Thymus (tissue), 11 donors: ENCODE measurements at regions not wholly inside any gene's neighbourhood (a gene's known extent, or its start where the extent isn't known, plus 50 kb on each side); places are given as distances from the start of the nearest gene placed in this dataset.

Source experiments
- DNase-seq, 9 donors: peaks; one replicate each; pipeline ENCODE4 v3.0.0-alpha.2; 2013; ENCODE audit warnings: low spot score in 9 of 9, low read depth in 6 of 9, missing footprints in 1 of 9
- H3K27ac ChIP-seq, 2 donors: one replicate each; pipeline ENCODE4 v1.5.1; 2013; ENCODE audit warnings: control low read depth in 1 of 2, low read depth in 1 of 2, low read length in 1 of 2, mild to moderate bottlenecking in 1 of 2, moderate library complexity in 1 of 2
- H3K27me3 ChIP-seq, 2 donors: one replicate each; pipeline ENCODE4 v1.5.1; 2013; ENCODE audit warnings: low read length in 1 of 2; ENCODE audit not compliant: control insufficient read depth in 2 of 2, insufficient read depth in 1 of 2
- H3K36me3 ChIP-seq, 2 donors: one replicate each; pipeline ENCODE4 v1.5.1; 2013; ENCODE audit warnings: low read length in 1 of 2, mild to moderate bottlenecking in 1 of 2, moderate library complexity in 1 of 2; ENCODE audit not compliant: control insufficient read depth in 2 of 2, insufficient read depth in 2 of 2
- H3K4me1 ChIP-seq, 2 donors: one replicate each; pipeline ENCODE4 v1.5.1; 2013; ENCODE audit warnings: low read length in 2 of 2; ENCODE audit not compliant: control insufficient read depth in 2 of 2, insufficient read depth in 2 of 2
- H3K4me3 ChIP-seq, 2 donors: one replicate each; pipeline ENCODE4 v1.5.1; 2013; ENCODE audit warnings: low read length in 2 of 2, control low read depth in 1 of 2, mild to moderate bottlenecking in 1 of 2
- H3K9me3 ChIP-seq, 2 donors: one replicate each; pipeline ENCODE4 v1.5.1; 2013; ENCODE audit warnings: low read length in 1 of 2, mild to moderate bottlenecking in 1 of 2; ENCODE audit not compliant: control insufficient read depth in 2 of 2, insufficient read depth in 1 of 2
- WGBS: extraction: QIAGEN DNeasy Blood & Tissue Kit; methylation state at CpG from one replicate; pipeline ENCODE4 v1.1.7; 2013; 5-methylcytosine and 5-hydroxymethylcytosine counted together
- donor health status: healthy.

- Histone ChIP-seq H3K4me3 (no peak overlapping the region), H3K27ac (no peak overlapping the region), H3K4me1 (peaks cover 11 to 17% of the 10 kb centered on the region in 2 donors), H3K9me3 (no peaks in the 10 kb centered on the region), H3K27me3 (no peaks in the 10 kb centered on the region), H3K36me3 (no peaks in the 10 kb centered on the region)
- 95% methylated on average over 3 of the region's 3 CpGs for WGBS
- no peak for DNase-seq
Measured at GRCh38 chr5:109951348-109951747, 261.6 kb downstream of the MAN2A1 start.

DNA sequence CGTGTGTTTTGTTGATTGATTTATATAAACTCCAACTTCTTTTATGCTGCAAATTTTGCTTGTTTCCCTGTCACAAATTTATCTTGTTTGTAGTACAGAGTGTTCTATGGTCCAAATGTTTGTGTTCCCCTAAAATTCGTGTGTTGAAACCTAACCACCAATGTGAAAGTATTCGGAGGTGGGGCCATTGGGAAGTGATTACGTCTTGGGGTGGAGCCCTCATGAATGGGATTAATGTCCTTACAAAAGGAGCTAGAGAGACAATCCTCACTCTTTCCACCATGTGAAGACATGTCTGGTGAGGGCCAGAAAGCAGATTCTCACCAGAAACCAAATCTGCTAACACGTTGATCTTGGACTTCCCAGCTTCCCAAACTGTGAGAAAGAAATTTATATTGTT is 262.0 kb downstream of the MAN2A1 start:
- no peak for DNase-seq
- Histone ChIP-seq H3K36me3 (no peaks in the 10 kb centered on the region), H3K27ac (no peak overlapping the region), H3K4me1 (peaks cover 7 to 13% of the 10 kb centered on the region in 2 donors), H3K4me3 (no peak overlapping the region), H3K27me3 (no peaks in the 10 kb centered on the region), H3K9me3 (no peaks in the 10 kb centered on the region)
- WGBS = 96% methylated on average over 5 of the region's 5 CpGs

- Histone ChIP-seq H3K27me3 (no peaks in the 10 kb centered on the region), H3K4me1 (peaks cover 0 to 6% of the 10 kb centered on the region in 2 donors), H3K4me3 (no peak overlapping the region), H3K27ac (no peak overlapping the region), H3K9me3 (no peaks in the 10 kb centered on the region), H3K36me3 (no peaks in the 10 kb centered on the region)
- 71% methylated on average over 1 of the region's 1 CpG for WGBS
- peak in 1 of 9 donors; percentile 33 for DNase-seq
Measured at GRCh38 chr5:109953761-109954160, 264.0 kb downstream of the MAN2A1 start.

- Histone ChIP-seq H3K9me3 (no peaks in the 10 kb centered on the region), H3K36me3 (no peaks in the 10 kb centered on the region), H3K4me3 (no peak overlapping the region), H3K27me3 (no peaks in the 10 kb centered on the region), H3K4me1 (peaks cover 0 to 6% of the 10 kb centered on the region in 2 donors), H3K27ac (no peak overlapping the region)
- DNase-seq = no peak
- WGBS = 80% methylated on average over 3 of the region's 3 CpGs
Measured at GRCh38 chr5:109956884-109957283, 267.2 kb downstream of the MAN2A1 start.

- Histone ChIP-seq H3K36me3 (no peaks in the 10 kb centered on the region), H3K4me3 (no peak overlapping the region), H3K4me1 (peaks cover 0 to 6% of the 10 kb centered on the region in 2 donors), H3K27me3 (no peaks in the 10 kb centered on the region), H3K27ac (no peak overlapping the region), H3K9me3 (no peaks in the 10 kb centered on the region)
- WGBS = 95% methylated on average over 5 of the region's 5 CpGs
- no peak for DNase-seq
Measured at GRCh38 chr5:109958082-109958481, 268.4 kb downstream of the MAN2A1 start.

DNA sequence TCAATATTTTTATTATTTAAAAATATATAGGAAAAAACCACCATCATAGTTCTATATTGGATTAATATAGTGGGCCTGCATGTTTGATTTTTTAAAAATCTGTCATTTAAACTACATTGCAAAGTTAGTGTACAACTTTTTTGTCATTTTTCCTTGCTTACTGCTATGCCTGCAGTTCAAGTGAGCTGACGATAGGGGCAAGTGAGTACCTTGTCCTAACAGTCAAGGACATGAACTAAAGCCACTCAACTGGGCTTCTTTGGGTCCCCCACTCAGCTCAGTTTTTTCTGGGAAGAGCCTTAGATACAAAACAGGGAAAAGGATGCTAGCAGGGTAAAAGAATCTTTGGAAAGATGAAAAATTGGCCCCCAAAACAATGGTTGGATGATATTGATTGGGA is 269.9 kb downstream of the MAN2A1 start:
- Histone ChIP-seq H3K36me3 (no peaks in the 10 kb centered on the region), H3K4me1 (no peaks in the 10 kb centered on the region), H3K9me3 (no peaks in the 10 kb centered on the region), H3K4me3 (no peak overlapping the region), H3K27me3 (no peaks in the 10 kb centered on the region), H3K27ac (no peak overlapping the region)
- WGBS = 94% methylated on average over 1 of the region's 1 CpG
- DNase-seq = no peak

GRCh38 chr5:109961751-109962150 is 272.0 kb downstream of the MAN2A1 start:
- Histone ChIP-seq H3K36me3 (no peaks in the 10 kb centered on the region), H3K4me3 (no peak overlapping the region), H3K27ac (no peak overlapping the region), H3K9me3 (no peaks in the 10 kb centered on the region), H3K4me1 (no peaks in the 10 kb centered on the region), H3K27me3 (no peaks in the 10 kb centered on the region)
- 92% methylated on average over 1 of the region's 1 CpG for WGBS
- no peak for DNase-seq

DNA sequence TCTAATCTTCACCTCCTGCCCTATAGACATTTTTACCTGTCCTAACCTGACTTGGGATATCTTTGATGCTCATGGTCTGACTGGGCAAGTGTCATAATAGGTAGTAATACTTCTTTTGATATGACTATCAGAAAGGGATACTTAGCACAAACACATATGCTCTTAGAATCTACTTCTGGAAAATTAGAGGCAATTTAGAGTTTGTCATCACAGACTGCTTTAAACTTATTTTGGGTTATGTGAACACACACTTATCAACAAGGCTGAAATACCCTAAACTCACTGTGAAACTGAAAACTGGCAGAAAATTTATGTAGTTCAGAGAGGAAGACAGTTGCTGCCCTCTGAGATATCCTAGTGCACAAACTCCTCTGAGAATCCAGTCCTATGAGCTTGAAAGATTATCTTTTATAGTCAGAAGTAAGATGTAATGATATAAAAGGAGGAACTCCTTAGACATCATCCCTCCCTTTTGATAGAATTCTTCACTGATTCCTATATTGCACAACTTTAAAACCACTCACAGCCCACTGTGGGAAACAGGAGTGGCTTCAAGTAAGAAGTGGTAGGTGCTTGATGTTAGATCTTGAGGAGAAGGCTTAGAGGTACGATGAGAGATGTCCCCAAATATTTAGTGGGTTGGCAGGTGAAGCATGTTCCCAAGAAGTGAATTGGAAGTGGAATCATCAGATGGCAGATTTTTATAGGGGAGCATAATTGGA is 273.3 kb downstream of the MAN2A1 start:
- Histone ChIP-seq H3K36me3 (no peaks in the 10 kb centered on the region), H3K27ac (no peak overlapping the region), H3K4me1 (no peaks in the 10 kb centered on the region), H3K27me3 (no peaks in the 10 kb centered on the region), H3K4me3 (no peak overlapping the region), H3K9me3 (no peaks in the 10 kb centered on the region)
- DNase-seq = no peak
- 83% methylated on average over 1 of the region's 1 CpG for WGBS

DNA sequence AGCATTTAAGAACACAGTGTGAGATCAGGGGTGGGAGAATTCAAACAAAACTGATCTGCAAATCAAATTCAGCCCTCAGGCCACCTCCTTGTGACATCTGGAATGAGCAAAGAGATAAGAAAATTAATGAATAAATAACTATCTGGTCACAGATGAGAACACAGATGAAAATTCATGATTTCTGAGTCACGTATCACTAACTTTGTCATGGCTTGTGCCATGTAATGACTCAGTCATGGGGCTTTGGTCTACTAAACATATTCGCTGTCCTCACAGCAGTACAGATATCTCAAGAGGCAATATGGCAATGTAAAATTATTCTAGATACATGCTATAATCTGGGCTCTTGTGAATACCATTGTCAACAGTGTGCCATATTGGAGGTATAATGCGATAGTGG is 274.4 kb downstream of the MAN2A1 start:
- 97% methylated on average over 3 of the region's 3 CpGs for WGBS

More for the DNA sequence above, 274.4 kb downstream of the MAN2A1 start:
- Histone ChIP-seq H3K27ac (no peak overlapping the region), H3K9me3 (no peaks in the 10 kb centered on the region), H3K4me3 (no peak overlapping the region), H3K36me3 (no peaks in the 10 kb centered on the region), H3K4me1 (no peaks in the 10 kb centered on the region), H3K27me3 (no peaks in the 10 kb centered on the region)
- DNase-seq = no peak
